22Rv1 (cell line): ENCODE measurements at regions not wholly inside any gene's neighbourhood (a gene's known extent, or its start where the extent isn't known, plus 50 kb on each side); places are given as distances from the start of the nearest gene placed in this dataset.
"Not testable (repeated sequence)": the region's sequence is repeated elsewhere in the genome, so short reads cannot be mapped to it uniquely, and the experiment has no call there.

Source experiments
- H3K27ac ChIP-seq: fragments of 450-650 bp; 2 replicates; pipeline ENCODE4 v1.5.1; 2017
- CTCF ChIP-seq: fragments of 450-650 bp; IDR thresholded peaks from 2 replicates; pipeline ENCODE4 v1.5.1; 2017; ENCODE audit warnings: mild to moderate bottlenecking
- ZFX ChIP-seq: fragments of 450-650 bp; IDR thresholded peaks from 2 replicates; pipeline ENCODE4 v1.6.1; 2017; ENCODE audit warnings: antibody characterized with exemption, borderline replicate concordance

DNA sequence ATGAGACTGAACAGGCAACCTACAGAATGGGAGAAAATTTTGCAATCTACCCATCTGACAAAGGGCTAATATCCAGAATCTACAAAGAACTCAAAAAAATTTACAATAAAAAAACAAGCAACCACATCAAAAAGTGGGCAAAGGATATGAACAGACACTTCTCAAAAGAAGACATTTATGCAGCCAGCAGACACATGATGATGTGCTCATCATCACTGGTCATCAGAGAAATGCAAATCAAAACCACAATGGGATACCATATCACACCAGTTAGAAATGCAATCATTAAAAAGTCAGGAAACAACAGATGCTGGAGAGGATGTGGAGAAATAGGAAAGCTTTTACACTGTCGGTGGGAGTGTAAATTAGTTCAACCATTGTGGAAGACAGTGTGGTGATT is 51.7 kb upstream of the PAXBP1 start:
- not testable (repeated sequence) for H3K27ac ChIP-seq

- no peak for TF ChIP-seq ZFX
- no peak for TF ChIP-seq CTCF
- H3K27ac ChIP-seq = no peak overlapping the region
Observed at GRCh38 chr21:32824950-32825349, 53.4 kb upstream of the PAXBP1 start.

DNA sequence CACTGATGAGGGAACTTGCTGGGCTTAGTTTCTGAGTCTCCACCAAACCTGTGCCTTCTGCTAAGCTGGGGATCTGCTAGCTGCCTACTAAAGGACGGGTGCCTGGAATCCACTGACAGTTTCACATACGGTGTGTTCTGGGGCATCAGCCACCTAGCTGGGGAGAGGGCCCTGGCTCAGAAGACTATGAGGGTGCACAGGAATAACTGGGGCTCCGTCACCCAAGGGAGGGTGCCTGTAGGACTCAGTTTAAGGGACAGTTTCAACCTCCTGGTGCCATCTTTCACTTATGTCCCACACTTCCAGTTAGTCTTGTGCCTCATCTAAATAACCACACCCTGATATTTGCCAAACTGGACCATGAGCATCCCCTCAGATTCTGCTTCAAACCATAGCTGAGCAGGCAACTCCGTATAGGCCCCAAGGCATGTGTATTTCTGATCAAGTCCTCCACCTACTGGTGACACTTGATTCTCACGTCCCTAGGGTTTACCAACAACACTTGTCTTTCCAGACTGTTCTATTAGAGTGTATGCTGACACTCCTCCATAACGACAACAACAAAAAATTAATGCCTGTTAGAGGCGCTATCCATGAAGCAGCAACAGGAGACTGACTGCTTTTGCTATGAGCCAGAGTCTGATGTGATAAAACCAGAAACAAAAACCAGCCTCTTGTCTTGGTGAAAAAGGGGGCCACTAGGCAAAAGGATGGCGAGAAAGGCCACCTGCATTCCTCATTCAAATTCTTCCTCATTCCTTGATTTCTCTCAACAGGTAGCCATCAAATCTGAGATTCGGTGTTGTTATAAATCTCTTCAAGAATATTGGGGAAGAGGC is 55.0 kb upstream of the PAXBP1 start:
- no peak for TF ChIP-seq ZFX
- peak; percentile 63 for TF ChIP-seq CTCF
- no peak overlapping the region for H3K27ac ChIP-seq

DNA sequence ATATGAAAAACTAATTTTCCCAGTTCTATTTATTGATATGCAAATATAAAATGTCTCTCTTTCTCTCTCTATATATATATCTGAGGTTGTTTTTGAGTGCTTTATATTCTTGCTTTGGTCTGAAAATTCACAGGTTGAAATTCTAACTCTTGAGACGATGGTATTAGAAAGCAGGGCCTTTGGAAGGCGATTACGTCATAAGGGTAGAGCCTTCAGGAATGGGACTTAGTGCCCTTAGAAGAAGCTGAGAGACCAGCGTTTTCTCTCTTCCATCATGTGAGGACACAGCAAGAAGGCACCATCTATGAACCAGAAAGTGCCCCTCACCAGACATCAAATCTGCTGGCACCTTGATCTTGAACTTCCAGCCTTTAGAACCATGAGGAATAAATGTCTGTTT is 57.4 kb upstream of the PAXBP1 start:
- no peak overlapping the region for H3K27ac ChIP-seq
- TF ChIP-seq CTCF (no peak), ZFX (no peak)

GRCh38 chr21:32829504-32829903 is 57.9 kb upstream of the PAXBP1 start:
- TF ChIP-seq ZFX (no peak), CTCF (no peak)
- H3K27ac ChIP-seq = no peak overlapping the region

- H3K27ac ChIP-seq = not testable (repeated sequence)
Observed at GRCh38 chr21:32831779-32832178, 60.2 kb upstream of the PAXBP1 start.

DNA sequence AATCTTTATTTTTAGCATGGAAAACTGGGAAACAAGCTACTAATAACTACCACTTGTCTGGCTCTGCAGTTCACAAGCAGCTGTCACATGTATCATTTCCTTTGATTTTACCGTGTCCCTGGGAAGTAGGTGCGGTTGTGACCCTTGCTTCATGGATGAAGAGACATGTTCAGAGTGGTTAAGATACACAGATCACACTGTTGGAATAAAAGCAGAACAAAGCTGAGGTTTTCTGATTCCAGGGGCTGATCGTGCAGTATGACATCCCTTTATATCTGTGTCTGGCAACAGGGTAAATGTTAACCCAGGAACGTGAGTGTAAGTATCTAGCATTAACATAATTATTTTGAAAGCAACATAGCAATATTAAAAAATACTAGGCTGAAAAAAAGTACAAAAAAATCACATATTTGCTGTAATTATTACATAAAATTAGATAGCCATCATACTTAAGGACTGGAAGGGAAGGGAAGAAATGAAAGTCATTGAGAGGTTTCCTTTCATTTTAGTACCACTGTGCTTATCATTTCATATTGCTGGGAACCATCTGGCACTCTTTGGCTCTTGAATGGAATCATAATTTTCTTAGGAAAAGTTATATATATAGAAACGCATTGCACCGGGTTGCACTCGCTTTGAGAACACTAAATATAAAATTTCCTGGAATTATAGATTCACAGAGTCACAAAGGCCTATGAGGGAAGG is 62.8 kb upstream of the PAXBP1 start:
- no peak overlapping the region for H3K27ac ChIP-seq
- TF ChIP-seq CTCF (no peak), ZFX (no peak)

- TF ChIP-seq CTCF = no peak
Observed at GRCh38 chr21:32834916-32835235, 63.3 kb upstream of the PAXBP1 start.

More at GRCh38 chr21:32834916-32835235, 63.3 kb upstream of the PAXBP1 start:
- no peak overlapping the region for H3K27ac ChIP-seq
